ENCODE measurements at regions not wholly inside any gene's neighbourhood (a gene's known extent, or its start where the extent isn't known, plus 50 kb on each side); places are given as distances from the start of the nearest gene placed in this dataset.

DNA sequence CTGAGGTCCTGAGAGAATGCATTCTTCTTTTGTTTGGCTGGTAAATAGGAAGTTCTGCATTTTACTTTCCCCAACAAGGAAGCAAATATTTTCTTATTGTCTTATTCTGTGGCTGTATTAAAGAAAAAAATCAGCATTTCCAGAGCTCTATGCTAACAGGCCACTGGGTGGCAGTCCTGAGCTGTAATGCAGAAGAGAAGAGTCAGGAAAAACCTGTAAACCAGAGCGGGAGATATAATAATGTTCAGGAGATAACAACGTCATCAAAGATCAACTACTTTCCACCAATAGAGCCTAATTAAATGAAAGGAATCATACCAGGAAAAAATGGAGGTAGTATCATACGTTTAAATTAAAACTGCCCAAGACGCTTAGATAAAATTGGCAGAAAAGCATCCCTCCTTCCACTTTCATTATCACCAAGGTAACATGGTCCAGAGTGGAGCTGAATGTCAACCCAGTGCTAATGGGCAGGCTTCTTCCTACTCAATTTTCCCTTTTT lies 55.6 kb upstream of the CARMIL1 start:
- TF ChIP-seq, protein P1, sequence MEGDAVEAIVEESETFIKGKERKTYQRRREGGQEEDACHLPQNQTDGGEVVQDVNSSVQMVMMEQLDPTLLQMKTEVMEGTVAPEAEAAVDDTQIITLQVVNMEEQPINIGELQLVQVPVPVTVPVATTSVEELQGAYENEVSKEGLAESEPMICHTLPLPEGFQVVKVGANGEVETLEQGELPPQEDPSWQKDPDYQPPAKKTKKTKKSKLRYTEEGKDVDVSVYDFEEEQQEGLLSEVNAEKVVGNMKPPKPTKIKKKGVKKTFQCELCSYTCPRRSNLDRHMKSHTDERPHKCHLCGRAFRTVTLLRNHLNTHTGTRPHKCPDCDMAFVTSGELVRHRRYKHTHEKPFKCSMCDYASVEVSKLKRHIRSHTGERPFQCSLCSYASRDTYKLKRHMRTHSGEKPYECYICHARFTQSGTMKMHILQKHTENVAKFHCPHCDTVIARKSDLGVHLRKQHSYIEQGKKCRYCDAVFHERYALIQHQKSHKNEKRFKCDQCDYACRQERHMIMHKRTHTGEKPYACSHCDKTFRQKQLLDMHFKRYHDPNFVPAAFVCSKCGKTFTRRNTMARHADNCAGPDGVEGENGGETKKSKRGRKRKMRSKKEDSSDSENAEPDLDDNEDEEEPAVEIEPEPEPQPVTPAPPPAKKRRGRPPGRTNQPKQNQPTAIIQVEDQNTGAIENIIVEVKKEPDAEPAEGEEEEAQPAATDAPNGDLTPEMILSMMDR (IDR thresholded peaks at IDR 0.05) = peak; percentile 96
- intact Hi-C loops (cut with DNase I, micrococcal nuclease) = loop anchor here (1.0 to 10.0 kb wide), 5 partner anchors 267 to 719 kb away; no protein-coding TSS in a partner anchor
- no peak overlapping the region for H3K27ac Mint-ChIP-seq
- ChIA-PET POLR2A (interaction anchor here (0.8 to 1.0 kb wide), 2 partner anchors 42 to 266 kb away, joined by 3 read pairs; no protein-coding TSS in a partner anchor), CTCF (interaction anchor here (0.7 to 2.5 kb wide), 16 partner anchors 9 to 769 kb away, joined by 3 to 18 read pairs (median 4); no protein-coding TSS in a partner anchor)
- no peaks in the 10 kb centered on the region for H3K9me3 Mint-ChIP-seq
- H3K4me3 ChIP-seq (ENCODE audit: low read length) = peak overlapping the region; percentile 27
- ATAC-seq (ENCODE audit: poor library complexity) (peak; percentile 69), DNase-seq (peak; percentile 43 to 80 (median 56))
- H3K36me3 ChIP-seq (ENCODE audit: insufficient read depth, low read length) = no peaks in the 10 kb centered on the region
- H3K4me1 ChIP-seq (ENCODE audit: insufficient read depth, low read length) = peaks cover 2% of the 10 kb centered on the region
- no peaks in the 10 kb centered on the region for H3K36me3 Mint-ChIP-seq (ENCODE audit: low read depth)
- no peaks in the 10 kb centered on the region for H3K9me3 ChIP-seq (ENCODE audit: control insufficient read depth in 1 of 2, insufficient read depth in 1 of 2, low read length in 2 of 2)
- H3K27ac ChIP-seq (ENCODE audit: low read depth in 1 of 2, low read length in 2 of 2) = no peak overlapping the region
- peaks cover 11% of the 10 kb centered on the region for H3K4me1 Mint-ChIP-seq (ENCODE audit: low read depth)
- H3K27me3 Mint-ChIP-seq = peaks cover 12% of the 10 kb centered on the region
- H3K4me3 Mint-ChIP-seq = peak overlapping the region; percentile 52
- H3K27me3 ChIP-seq (ENCODE audit: control insufficient read depth in 1 of 2, insufficient read depth in 2 of 2, low read length in 2 of 2) = no peaks in the 10 kb centered on the region

DNA sequence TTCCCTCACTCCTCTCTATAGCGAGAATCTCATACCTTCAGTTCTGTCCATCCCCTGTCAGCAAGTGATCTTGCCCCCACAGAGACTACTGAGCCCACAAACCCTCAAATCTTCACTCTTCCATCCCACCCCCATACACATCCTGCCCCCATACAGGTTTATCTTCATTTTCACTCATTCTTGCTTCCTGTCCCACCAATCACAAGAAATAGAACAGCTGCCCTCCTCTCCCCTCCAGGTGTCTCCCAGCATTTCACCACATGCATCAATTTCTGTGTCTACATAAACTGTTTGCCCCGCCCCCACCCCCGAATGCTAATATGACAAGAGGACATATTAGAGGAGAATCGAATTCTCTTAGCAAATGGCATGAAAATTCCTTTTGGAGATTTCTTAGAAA lies 54.9 kb upstream of the CARMIL1 start:
- ATAC-seq (ENCODE audit: poor library complexity) (no peak), DNase-seq (no peak)
- Mint-ChIP-seq H3K27me3 (peaks cover 12% of the 10 kb centered on the region), H3K9me3 (no peaks in the 10 kb centered on the region), H3K36me3 (ENCODE audit: low read depth) (no peaks in the 10 kb centered on the region), H3K4me1 (ENCODE audit: low read depth) (peaks cover 11% of the 10 kb centered on the region), H3K27ac (no peak overlapping the region), H3K4me3 (peak overlapping the region; percentile 44)
- ChIA-PET POLR2A (no interaction called here), CTCF (interaction anchor here (1.2 to 2.5 kb wide), 6 partner anchors 10 to 281 kb away, joined by 3 to 18 read pairs (median 4); no protein-coding TSS in a partner anchor)
- TF ChIP-seq, protein P1 (IDR thresholded peaks at IDR 0.05) = no peak
- Histone ChIP-seq H3K9me3 (ENCODE audit: control insufficient read depth in 1 of 2, insufficient read depth in 1 of 2, low read length in 2 of 2) (no peaks in the 10 kb centered on the region), H3K27me3 (ENCODE audit: control insufficient read depth in 1 of 2, insufficient read depth in 2 of 2, low read length in 2 of 2) (no peaks in the 10 kb centered on the region), H3K27ac (ENCODE audit: low read depth in 1 of 2, low read length in 2 of 2) (no peak overlapping the region), H3K4me1 (ENCODE audit: insufficient read depth, low read length) (peaks cover 2% of the 10 kb centered on the region), H3K4me3 (ENCODE audit: low read length) (no peak overlapping the region), H3K36me3 (ENCODE audit: insufficient read depth, low read length) (no peaks in the 10 kb centered on the region)
- intact Hi-C loops (cut with DNase I, micrococcal nuclease) = loop anchor here (1.0 to 10.0 kb wide), 4 partner anchors 377 to 718 kb away; no protein-coding TSS in a partner anchor

DNA sequence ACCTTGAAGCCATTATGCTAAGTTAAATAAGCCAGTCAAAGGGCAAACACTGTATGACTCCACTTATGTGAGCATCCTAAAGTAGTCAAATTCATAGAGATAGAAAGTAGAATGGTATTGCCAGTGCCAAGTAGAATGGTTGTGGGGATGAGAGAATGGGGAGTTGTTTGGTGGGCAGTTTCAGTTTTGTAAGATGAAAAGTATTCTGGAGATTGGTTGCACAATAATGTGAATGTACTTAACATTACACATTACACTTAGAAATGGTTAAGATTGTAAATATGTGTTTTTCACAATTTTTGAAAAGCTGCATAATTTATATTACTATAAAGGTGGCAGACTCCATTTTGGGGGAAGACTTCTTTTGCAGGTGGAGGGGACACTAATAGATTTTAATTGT lies 51.3 kb upstream of the CARMIL1 start:
- Mint-ChIP-seq H3K9me3 (no peaks in the 10 kb centered on the region), H3K4me3 (no peak overlapping the region), H3K27ac (no peak overlapping the region), H3K36me3 (ENCODE audit: low read depth) (no peaks in the 10 kb centered on the region), H3K4me1 (ENCODE audit: low read depth) (peaks cover 11% of the 10 kb centered on the region), H3K27me3 (peaks cover 12% of the 10 kb centered on the region)
- intact Hi-C loops (cut with DNase I, micrococcal nuclease) = loop anchor here in 1 of 2 experiments (10.0 kb wide), 1 partner anchor 487 kb away; no protein-coding TSS in a partner anchor
- TF ChIP-seq, protein P1 (IDR thresholded peaks at IDR 0.05) = no peak
- DNase-seq (no peak), ATAC-seq (ENCODE audit: poor library complexity) (no peak)
- CTCF ChIA-PET = interaction anchor here (0.7 kb wide), 1 partner anchor 38 kb away, joined by 3 read pairs; no protein-coding TSS in a partner anchor
- Histone ChIP-seq H3K36me3 (ENCODE audit: insufficient read depth, low read length) (no peaks in the 10 kb centered on the region), H3K4me3 (ENCODE audit: low read length) (no peak overlapping the region), H3K9me3 (ENCODE audit: control insufficient read depth in 1 of 2, insufficient read depth in 1 of 2, low read length in 2 of 2) (no peaks in the 10 kb centered on the region), H3K4me1 (ENCODE audit: insufficient read depth, low read length) (peaks cover 2% of the 10 kb centered on the region), H3K27me3 (ENCODE audit: control insufficient read depth in 1 of 2, insufficient read depth in 2 of 2, low read length in 2 of 2) (no peaks in the 10 kb centered on the region), H3K27ac (ENCODE audit: low read depth in 1 of 2, low read length in 2 of 2) (no peak overlapping the region)
- POLR2A ChIA-PET = no interaction called here

All from CD4-positive, alpha-beta T cell (primary cell).